GM21367 (cell line): ENCODE measurements at regions not wholly inside any gene's neighbourhood (a gene's known extent, or its start where the extent isn't known, plus 50 kb on each side); places are given as distances from the start of the nearest gene placed in this dataset.

Source experiments
- ATAC-seq: cut with Tn5 transposase; IDR thresholded peaks from one replicate; pipeline ENCODE4 v1.9.1; 2021; ENCODE audit not compliant: unreplicated experiment

- ATAC-seq: no peak
Observed at GRCh38 chr1:34406833-34407539, 230.3 kb downstream of the C1orf94 start.

- ATAC-seq: no peak
Observed at GRCh38 chr1:34408011-34408410, 231.3 kb downstream of the C1orf94 start.

GRCh38 chr1:34409689-34410229, 233.1 kb downstream of the C1orf94 start:
- ATAC-seq: no peak

- ATAC-seq: no peak
Observed at GRCh38 chr1:34412598-34413370, 236.1 kb downstream of the C1orf94 start.

- no peak for ATAC-seq
Observed at GRCh38 chr1:34415140-34415539, 238.4 kb downstream of the C1orf94 start.

- no peak for ATAC-seq
Observed at GRCh38 chr1:34418166-34418565, 241.5 kb downstream of the C1orf94 start.

GRCh38 chr1:34419663-34420136, 243.0 kb downstream of the C1orf94 start:
- no peak for ATAC-seq

GRCh38 chr1:34425046-34425445, 248.3 kb downstream of the C1orf94 start:
- ATAC-seq: no peak

- no peak for ATAC-seq
Observed at GRCh38 chr1:34425785-34426184, 249.1 kb downstream of the C1orf94 start.

- no peak for ATAC-seq
Observed at GRCh38 chr1:34426325-34426896, 249.7 kb downstream of the C1orf94 start.

- no peak for ATAC-seq
Observed at GRCh38 chr1:34427170-34427569, 250.5 kb downstream of the C1orf94 start.

- ATAC-seq: no peak
Observed at GRCh38 chr1:34433099-34433498, 256.4 kb downstream of the C1orf94 start.

GRCh38 chr1:34436836-34437235, 260.1 kb downstream of the C1orf94 start:
- no peak for ATAC-seq

GRCh38 chr1:34441259-34442069, 264.8 kb downstream of the C1orf94 start:
- no peak for ATAC-seq

- ATAC-seq: no peak
Observed at GRCh38 chr1:34444516-34444915, 267.8 kb downstream of the C1orf94 start.

GRCh38 chr1:34450325-34450724, 273.6 kb downstream of the C1orf94 start:
- ATAC-seq: no peak

GRCh38 chr1:34452451-34452850, 275.7 kb downstream of the C1orf94 start:
- no peak for ATAC-seq

- no peak for ATAC-seq
Observed at GRCh38 chr1:34455121-34455520, 278.4 kb downstream of the C1orf94 start.

- ATAC-seq: no peak
Observed at GRCh38 chr1:34460193-34460592, 283.5 kb downstream of the C1orf94 start.

GRCh38 chr1:34470401-34470800, 284.4 kb upstream of the GJB5 start:
- no peak for ATAC-seq

GRCh38 chr1:34474566-34474965, 280.3 kb upstream of the GJB5 start:
- no peak for ATAC-seq
